ENCODE measurements at regions not wholly inside any gene's neighbourhood (a gene's known extent, or its start where the extent isn't known, plus 50 kb on each side); places are given as distances from the start of the nearest gene placed in this dataset.
"Not testable (repeated sequence)": the region's sequence is repeated elsewhere in the genome, so short reads cannot be mapped to it uniquely, and the experiment has no call there.

DNA sequence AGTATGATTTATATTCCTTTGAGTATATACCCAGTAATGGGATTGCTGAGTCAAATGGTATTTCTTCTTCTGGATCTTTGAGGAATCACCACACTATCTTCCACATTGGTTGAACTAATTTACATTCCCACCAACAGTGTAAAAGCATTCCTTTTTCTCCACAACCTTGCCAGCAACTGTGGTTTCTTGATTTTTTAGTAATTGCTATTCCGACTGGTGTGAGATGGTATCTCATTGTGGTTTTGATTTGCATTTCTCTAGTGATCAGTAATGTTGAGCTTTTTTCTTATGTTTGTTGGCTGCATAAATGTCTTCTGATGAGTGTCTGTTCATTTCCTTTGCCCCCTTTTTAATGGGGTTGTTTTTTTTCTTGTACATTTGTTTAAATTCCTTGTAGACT lies 228.3 kb downstream of the BTBD3 start:
- H3K27ac Mint-ChIP-seq; H3K4me1 Mint-ChIP-seq (ENCODE audit: low read depth in 2 of 2); ATAC-seq; DNase-seq (ENCODE audit: low spot score); H3K27me3 Mint-ChIP-seq; H3K4me3 Mint-ChIP-seq; H3K9me3 Mint-ChIP-seq: not testable (repeated sequence)
- peaks cover 20% of the 10 kb centered on the region for H3K36me3 Mint-ChIP-seq

- no peak for ATAC-seq
- H3K27me3 Mint-ChIP-seq, result no peaks in the 10 kb centered on the region
These were observed 235.3 kb downstream of the BTBD3 start for GRCh38 chr20:12152996-12153395.

DNA sequence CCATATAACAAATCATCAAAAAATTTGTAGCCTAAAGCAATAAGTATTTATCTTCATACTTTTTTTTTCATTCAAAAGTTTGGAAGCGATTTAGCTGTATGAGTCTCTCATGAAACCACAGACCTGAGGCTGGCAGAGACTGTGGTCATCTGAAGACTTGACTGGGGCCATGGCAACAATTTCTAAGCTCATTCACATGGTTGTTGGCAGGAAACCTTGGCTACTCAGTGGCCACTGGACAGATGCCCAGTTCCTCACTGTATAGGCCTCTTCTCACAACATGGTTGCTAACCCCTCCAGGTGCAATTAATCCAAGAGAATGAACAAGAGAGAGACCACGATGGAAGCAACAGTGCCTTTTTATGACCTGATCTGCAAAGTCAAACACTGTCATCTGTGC lies 235.9 kb downstream of the BTBD3 start:
- no peak overlapping the region for H3K27ac Mint-ChIP-seq
- H3K4me1 Mint-ChIP-seq (ENCODE audit: low read depth in 2 of 2), result no peaks in the 10 kb centered on the region
- ATAC-seq (no peak), DNase-seq (ENCODE audit: low spot score) (no peak)
- H3K36me3 Mint-ChIP-seq, result no peaks in the 10 kb centered on the region
- H3K4me3 Mint-ChIP-seq, result no peak overlapping the region
- H3K27me3 Mint-ChIP-seq, result no peaks in the 10 kb centered on the region
- H3K9me3 Mint-ChIP-seq, result peaks cover 13% of the 10 kb centered on the region

More at GRCh38 chr20:12152996-12153395, 235.3 kb downstream of the BTBD3 start:
- H3K27ac Mint-ChIP-seq, result no peak overlapping the region
- DNase-seq (ENCODE audit: low spot score), result no peak
- peaks cover 16% of the 10 kb centered on the region for H3K9me3 Mint-ChIP-seq
- no peak overlapping the region for H3K4me3 Mint-ChIP-seq
- no peaks in the 10 kb centered on the region for H3K4me1 Mint-ChIP-seq (ENCODE audit: low read depth in 2 of 2)
- peaks cover 5% of the 10 kb centered on the region for H3K36me3 Mint-ChIP-seq

DNA sequence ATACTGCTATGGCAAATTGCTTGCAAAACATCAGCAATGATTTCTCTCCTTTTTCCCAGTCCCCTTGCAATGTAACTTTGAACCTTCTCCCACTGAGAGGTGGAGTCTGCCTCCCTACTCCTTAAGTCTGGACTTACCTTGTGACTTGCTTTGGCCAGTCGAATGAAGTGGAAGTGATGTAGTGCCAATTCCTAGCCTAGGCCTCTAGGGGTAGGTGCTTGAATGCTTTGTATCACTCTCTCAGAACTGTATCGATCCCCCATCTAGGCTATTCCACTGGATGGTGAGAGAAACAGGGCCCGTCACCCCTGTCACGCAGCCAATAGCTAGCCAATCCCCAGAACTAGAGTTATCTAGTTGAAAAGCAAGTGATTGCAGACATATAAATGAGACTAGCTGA lies 238.6 kb downstream of the BTBD3 start:
- H3K4me3 Mint-ChIP-seq, result no peak overlapping the region
- DNase-seq (ENCODE audit: low spot score) (no peak), ATAC-seq (no peak)
- H3K27ac Mint-ChIP-seq, result no peak overlapping the region
- no peaks in the 10 kb centered on the region for H3K36me3 Mint-ChIP-seq
- H3K4me1 Mint-ChIP-seq (ENCODE audit: low read depth in 2 of 2), result no peaks in the 10 kb centered on the region
- no peaks in the 10 kb centered on the region for H3K27me3 Mint-ChIP-seq
- peaks cover 17% of the 10 kb centered on the region for H3K9me3 Mint-ChIP-seq

DNA sequence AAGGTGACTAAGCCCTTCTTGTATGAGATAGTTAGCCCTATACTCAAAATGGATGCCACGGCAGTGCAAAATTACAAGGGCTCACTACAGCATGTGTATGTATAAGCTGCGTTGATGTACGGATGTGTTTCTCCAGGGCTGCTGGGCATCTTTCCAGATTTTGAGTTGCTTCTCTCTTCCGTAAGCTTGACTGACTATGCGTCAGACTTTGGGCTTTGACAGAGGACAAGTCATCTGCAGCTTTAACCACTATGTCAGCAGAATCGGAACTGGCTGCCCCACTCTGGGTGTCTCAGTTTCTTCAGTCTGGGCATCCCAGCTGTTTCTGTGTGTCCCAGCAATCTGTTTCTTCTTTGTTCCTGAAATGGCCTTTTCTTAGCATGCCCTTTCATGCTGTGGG lies 241.6 kb downstream of the BTBD3 start:
- Mint-ChIP-seq H3K27ac (no peak overlapping the region), H3K9me3 (peaks cover 17% of the 10 kb centered on the region), H3K4me3 (no peak overlapping the region), H3K27me3 (no peaks in the 10 kb centered on the region), H3K36me3 (no peaks in the 10 kb centered on the region), H3K4me1 (ENCODE audit: low read depth in 2 of 2) (no peaks in the 10 kb centered on the region)
- DNase-seq (ENCODE audit: low spot score) (no peak), ATAC-seq (no peak)

DNA sequence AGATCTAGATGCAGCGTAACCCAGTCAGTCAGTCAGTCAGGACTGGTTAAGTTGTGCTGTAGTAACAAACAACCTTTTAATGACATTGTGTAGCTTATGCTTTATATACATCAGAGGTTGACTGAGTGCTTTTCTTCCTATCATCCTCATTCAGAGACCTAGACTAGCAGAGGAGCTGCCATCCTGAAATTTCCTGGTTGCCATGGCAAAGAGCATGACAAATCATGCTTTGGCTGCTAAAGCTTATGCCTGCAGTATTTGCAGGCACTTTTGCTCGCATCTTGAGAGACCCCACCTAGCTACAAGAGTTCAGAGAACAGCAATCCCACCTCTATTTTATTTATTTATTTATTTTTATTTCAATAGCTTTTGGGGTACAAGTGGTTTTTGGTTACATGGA lies 244.0 kb downstream of the BTBD3 start:
- Mint-ChIP-seq H3K9me3 (peaks cover 12% of the 10 kb centered on the region), H3K36me3 (no peaks in the 10 kb centered on the region), H3K4me3 (no peak overlapping the region), H3K27ac (no peak overlapping the region), H3K27me3 (no peaks in the 10 kb centered on the region), H3K4me1 (ENCODE audit: low read depth in 2 of 2) (no peaks in the 10 kb centered on the region)
- DNase-seq (ENCODE audit: low spot score) (no peak), ATAC-seq (no peak)

DNA sequence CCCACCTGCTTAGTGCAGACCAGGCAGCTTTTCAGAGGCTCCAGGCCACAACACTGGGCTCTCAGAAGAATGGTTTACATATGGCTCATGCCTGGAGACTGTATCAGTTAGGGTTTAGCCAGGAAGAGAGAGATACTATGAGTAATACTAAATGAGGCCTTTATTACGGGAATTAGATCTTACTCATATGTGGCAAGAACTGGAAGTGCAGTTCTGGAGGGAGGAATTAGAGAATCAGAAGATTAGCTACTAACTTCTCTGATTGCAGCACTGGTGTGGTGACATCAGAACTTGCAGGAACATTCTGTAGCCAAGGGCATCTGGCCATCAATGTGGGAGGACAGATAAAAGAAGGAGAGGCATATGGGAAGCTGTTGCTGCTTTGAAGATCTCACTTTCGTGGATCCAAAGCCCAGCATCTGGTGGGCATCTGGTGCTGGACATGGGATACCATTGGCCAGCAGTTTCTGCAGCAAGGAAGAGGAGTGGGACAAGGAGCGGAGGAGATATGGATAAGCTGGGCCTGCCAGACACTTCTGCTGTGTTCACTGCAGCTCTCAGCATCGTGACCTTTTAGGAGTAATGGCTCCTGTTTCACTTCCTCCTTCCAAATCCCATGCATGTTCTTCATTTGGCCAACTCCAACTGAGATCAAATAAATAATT lies 248.5 kb downstream of the BTBD3 start:
- Mint-ChIP-seq H3K27me3 (no peaks in the 10 kb centered on the region), H3K36me3 (peaks cover 5% of the 10 kb centered on the region), H3K27ac (no peak overlapping the region), H3K9me3 (peaks cover 11% of the 10 kb centered on the region), H3K4me1 (ENCODE audit: low read depth in 2 of 2) (no peaks in the 10 kb centered on the region), H3K4me3 (no peak overlapping the region)
- ATAC-seq, result no peak
- DNase-seq (ENCODE audit: low spot score), result no peak

DNA sequence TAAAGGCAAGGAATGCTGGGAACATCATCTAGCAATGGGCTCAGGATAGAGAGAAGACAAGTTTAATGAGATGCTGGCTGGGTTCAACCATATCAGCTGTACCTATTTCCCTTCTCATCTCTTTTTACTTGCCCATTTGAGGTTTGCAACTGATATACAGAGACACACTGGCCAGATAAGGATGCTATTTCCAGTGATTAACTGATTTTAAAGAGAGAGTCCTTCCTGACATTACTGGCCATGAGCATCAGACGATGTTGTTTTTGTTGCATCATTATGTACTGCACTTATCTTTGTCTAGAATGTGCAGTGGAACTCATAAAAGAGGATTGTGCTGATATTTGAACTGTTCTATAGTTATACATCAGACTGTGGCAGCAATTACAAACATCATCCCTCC lies 252.7 kb downstream of the BTBD3 start:
- ATAC-seq, result no peak
- Mint-ChIP-seq H3K9me3 (peaks cover 20% of the 10 kb centered on the region), H3K27ac (no peak overlapping the region), H3K4me1 (ENCODE audit: low read depth in 2 of 2) (no peaks in the 10 kb centered on the region), H3K36me3 (peaks cover 12% of the 10 kb centered on the region), H3K4me3 (no peak overlapping the region), H3K27me3 (no peaks in the 10 kb centered on the region)
- no peak for DNase-seq (ENCODE audit: low spot score)

GRCh38 chr20:12171923-12172524 lies 254.3 kb downstream of the BTBD3 start:
- ATAC-seq (no peak), DNase-seq (ENCODE audit: low spot score) (no peak)
- Mint-ChIP-seq H3K27me3 (no peaks in the 10 kb centered on the region), H3K4me3 (no peak overlapping the region), H3K4me1 (ENCODE audit: low read depth in 2 of 2) (no peaks in the 10 kb centered on the region), H3K27ac (no peak overlapping the region), H3K36me3 (peaks cover 13% of the 10 kb centered on the region), H3K9me3 (peaks cover 18% of the 10 kb centered on the region)

DNA sequence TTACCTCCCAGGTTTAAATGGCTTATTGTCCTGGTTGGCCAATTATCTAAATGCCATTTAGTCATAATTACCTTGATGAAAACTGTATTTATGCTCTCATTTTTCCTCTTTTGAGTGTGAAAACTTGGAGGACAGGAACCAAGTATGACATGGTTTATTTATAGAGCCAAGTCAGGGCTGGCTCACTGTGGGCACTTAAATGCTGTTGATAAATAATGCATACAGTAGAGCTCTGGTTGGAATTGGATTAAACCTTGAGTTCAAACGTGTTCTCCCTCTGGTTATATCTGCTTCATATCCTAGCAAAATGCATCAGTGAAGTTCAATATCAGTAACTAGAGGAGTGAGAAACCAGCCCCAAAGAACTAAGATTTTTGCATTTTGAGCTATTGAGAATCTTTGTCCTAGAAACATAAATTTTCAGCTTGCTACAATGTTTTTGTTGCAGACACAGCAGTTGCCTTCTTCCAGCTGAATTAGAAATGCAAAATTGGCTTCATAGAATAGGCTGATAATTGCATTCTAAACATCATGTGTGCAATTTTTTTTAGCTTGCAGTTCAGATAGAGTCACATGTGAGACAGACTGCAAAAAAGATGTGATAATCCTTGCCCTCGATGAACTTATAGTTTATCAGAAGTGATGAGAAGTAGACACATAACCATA lies 255.8 kb downstream of the BTBD3 start:
- Mint-ChIP-seq H3K27ac (no peak overlapping the region), H3K9me3 (peaks cover 18% of the 10 kb centered on the region), H3K27me3 (no peaks in the 10 kb centered on the region), H3K4me3 (no peak overlapping the region), H3K4me1 (ENCODE audit: low read depth in 2 of 2) (no peaks in the 10 kb centered on the region), H3K36me3 (peaks cover 13% of the 10 kb centered on the region)
- ATAC-seq (no peak), DNase-seq (ENCODE audit: low spot score) (no peak)

DNA sequence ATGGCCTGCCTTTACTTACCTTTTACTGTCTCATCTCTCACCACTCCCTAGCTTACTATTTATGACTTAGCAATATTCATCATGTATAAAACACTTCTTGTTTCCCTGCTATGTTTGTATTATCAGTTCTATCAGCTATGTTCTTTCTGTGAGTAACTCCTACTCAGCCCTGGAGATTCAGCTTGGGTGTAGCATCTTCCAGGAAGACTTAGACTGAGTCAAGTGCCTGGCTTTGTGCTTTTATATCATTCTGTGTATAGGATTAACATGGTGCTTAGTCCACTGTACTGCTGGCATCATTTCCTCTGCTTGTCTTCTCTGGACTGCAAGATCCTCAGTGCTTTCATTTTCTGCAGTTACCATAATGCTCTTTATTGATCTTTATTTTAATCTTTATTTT lies 257.8 kb downstream of the BTBD3 start:
- DNase-seq (ENCODE audit: low spot score), result no peak
- Mint-ChIP-seq H3K36me3 (peaks cover 9% of the 10 kb centered on the region), H3K4me1 (ENCODE audit: low read depth in 2 of 2) (no peaks in the 10 kb centered on the region), H3K9me3 (peaks cover 14% of the 10 kb centered on the region), H3K4me3 (no peak overlapping the region), H3K27ac (no peak overlapping the region), H3K27me3 (no peaks in the 10 kb centered on the region)
- no peak for ATAC-seq

- Mint-ChIP-seq H3K4me1 (ENCODE audit: low read depth in 2 of 2) (no peaks in the 10 kb centered on the region), H3K27ac (no peak overlapping the region), H3K4me3 (no peak overlapping the region), H3K27me3 (no peaks in the 10 kb centered on the region), H3K36me3 (peaks cover 5% of the 10 kb centered on the region), H3K9me3 (peaks cover 6% of the 10 kb centered on the region)
- ATAC-seq (no peak), DNase-seq (ENCODE audit: low spot score) (no peak)
These were observed 260.1 kb downstream of the BTBD3 start for GRCh38 chr20:12177657-12178293.

DNA sequence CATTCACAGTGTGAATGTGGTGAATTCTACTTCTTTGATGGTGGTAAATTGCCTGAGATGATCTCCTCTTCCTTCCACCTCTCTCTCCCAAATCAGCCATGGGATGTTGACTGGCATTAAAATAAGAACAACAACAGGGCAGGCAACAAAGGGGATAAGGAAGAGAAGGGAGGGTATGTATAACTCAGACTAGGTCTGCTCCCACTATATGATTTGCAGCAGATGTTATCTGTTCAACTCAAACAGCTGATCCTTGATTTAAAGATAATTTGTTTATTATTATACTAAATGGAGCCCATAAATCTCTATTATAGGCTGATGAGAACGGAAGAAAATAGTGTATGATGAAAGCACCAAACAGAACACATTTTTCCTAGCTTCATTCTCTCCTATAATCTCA lies 262.0 kb downstream of the BTBD3 start:
- DNase-seq (ENCODE audit: low spot score), result no peak
- Mint-ChIP-seq H3K36me3 (peaks cover 5% of the 10 kb centered on the region), H3K4me1 (ENCODE audit: low read depth in 2 of 2) (no peaks in the 10 kb centered on the region), H3K27me3 (no peaks in the 10 kb centered on the region), H3K4me3 (no peak overlapping the region), H3K27ac (no peak overlapping the region), H3K9me3 (peaks cover 3% of the 10 kb centered on the region)
- ATAC-seq, result no peak

DNA sequence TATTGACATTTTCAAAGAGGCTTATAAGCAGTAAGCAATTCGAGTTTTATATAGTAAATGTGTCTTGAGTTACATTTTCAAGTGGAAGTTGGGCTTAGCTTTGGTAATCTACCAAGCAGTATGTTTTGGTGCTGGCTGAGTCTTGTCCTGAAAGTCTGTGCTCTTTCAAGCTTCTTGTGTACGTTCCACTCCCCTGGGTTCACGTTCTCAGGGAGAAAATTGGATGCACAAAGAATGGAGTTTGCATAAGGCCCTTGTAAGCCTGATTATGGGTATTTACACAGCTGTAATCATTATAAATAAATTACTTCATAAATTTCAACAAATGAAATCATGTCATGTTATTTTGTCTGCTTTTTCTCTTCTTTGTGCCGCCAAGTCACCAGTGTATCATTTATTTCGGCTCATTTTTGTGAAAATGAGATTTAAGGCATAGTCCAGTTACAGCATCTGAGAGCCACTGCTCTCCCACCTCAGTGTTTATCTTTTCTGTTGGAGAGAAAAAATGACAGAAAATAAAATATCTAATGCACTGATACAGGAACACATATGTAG lies 262.5 kb downstream of the BTBD3 start:
- no peak for DNase-seq (ENCODE audit: low spot score)
- Mint-ChIP-seq H3K4me3 (no peak overlapping the region), H3K9me3 (peaks cover 3% of the 10 kb centered on the region), H3K4me1 (ENCODE audit: low read depth in 2 of 2) (no peaks in the 10 kb centered on the region), H3K27ac (no peak overlapping the region), H3K27me3 (no peaks in the 10 kb centered on the region), H3K36me3 (peaks cover 4% of the 10 kb centered on the region)
- ATAC-seq, result no peak

Measured in natural killer cell treated with Interleukin-12 subunit alpha and Interleukin-12 subunit beta and Interleukin-15 and Interleukin-18, amount 100 ng/mL, for 72 hours (primary cell).